ENCODE measurements at regions not wholly inside any gene's neighbourhood (a gene's known extent, or its start where the extent isn't known, plus 50 kb on each side); places are given as distances from the start of the nearest gene placed in this dataset.

GRCh38 chrX:63929608-63930007 lies 144.6 kb upstream of the ARHGEF9 start:
- H3K9me3 ChIP-seq (ENCODE audit: control insufficient read depth in 4 of 4, insufficient read depth in 3 of 4, low read length in 3 of 4): peaks cover 0 to 6% (median 1%) of the 10 kb centered on the region in 4 donors
- ATAC-seq (ENCODE audit: insufficient read depth, low FRiP score) (no peak), DNase-seq (peak in 2 of 3 donors; percentile 0 to 8)
- no peak overlapping the region for H3K4me3 ChIP-seq
- no peak overlapping the region for H3K9ac ChIP-seq (ENCODE audit: insufficient read depth in 1 of 2, low read length in 2 of 2)
- 60 to 75% methylated on average over 4 of the region's 4 CpGs for WGBS, 2 donors
- no peak overlapping the region for H3K27ac ChIP-seq (ENCODE audit: low read depth in 1 of 2, low read length in 1 of 2)
- no peaks in the 10 kb centered on the region for H3K36me3 ChIP-seq (ENCODE audit: control insufficient read depth in 4 of 4, insufficient read depth in 4 of 4, low read length in 4 of 4)
- no peaks in the 10 kb centered on the region for H3K27me3 ChIP-seq (ENCODE audit: control insufficient read depth in 3 of 3, insufficient read depth in 3 of 3, low read length in 2 of 3)
- H3K4me1 ChIP-seq (ENCODE audit: control insufficient read depth in 5 of 5, insufficient read depth in 5 of 5, low read length in 5 of 5): no peaks in the 10 kb centered on the region
- no peak for TF ChIP-seq CTCF (IDR thresholded peaks at IDR 0.05; ENCODE audit: control extremely low read depth, extremely low read depth)

GRCh38 chrX:63927848-63928247 lies 142.8 kb upstream of the ARHGEF9 start:
- 86 to 100% methylated on average over 2 of the region's 2 CpGs for WGBS, 2 donors
- ATAC-seq (ENCODE audit: insufficient read depth, low FRiP score) (no peak), DNase-seq (no peak)
- Histone ChIP-seq H3K27me3 (ENCODE audit: control insufficient read depth in 3 of 3, insufficient read depth in 3 of 3, low read length in 2 of 3) (no peaks in the 10 kb centered on the region), H3K36me3 (ENCODE audit: control insufficient read depth in 4 of 4, insufficient read depth in 4 of 4, low read length in 4 of 4) (no peaks in the 10 kb centered on the region), H3K4me3 (no peak overlapping the region), H3K4me1 (ENCODE audit: control insufficient read depth in 5 of 5, insufficient read depth in 5 of 5, low read length in 5 of 5) (no peaks in the 10 kb centered on the region), H3K27ac (ENCODE audit: low read depth in 1 of 2, low read length in 1 of 2) (no peak overlapping the region), H3K9me3 (ENCODE audit: control insufficient read depth in 4 of 4, insufficient read depth in 3 of 4, low read length in 3 of 4) (peaks cover 0 to 3% (median 1%) of the 10 kb centered on the region in 4 donors), H3K9ac (ENCODE audit: insufficient read depth in 1 of 2, low read length in 2 of 2) (no peak overlapping the region)
- no peak for TF ChIP-seq CTCF (IDR thresholded peaks at IDR 0.05; ENCODE audit: control extremely low read depth, extremely low read depth)

GRCh38 chrX:63922221-63922620 lies 137.2 kb upstream of the ARHGEF9 start:
- Histone ChIP-seq H3K36me3 (ENCODE audit: control insufficient read depth in 4 of 4, insufficient read depth in 4 of 4, low read length in 4 of 4) (no peaks in the 10 kb centered on the region), H3K9ac (ENCODE audit: insufficient read depth in 1 of 2, low read length in 2 of 2) (no peak overlapping the region), H3K27me3 (ENCODE audit: control insufficient read depth in 3 of 3, insufficient read depth in 3 of 3, low read length in 2 of 3) (no peaks in the 10 kb centered on the region), H3K4me3 (no peak overlapping the region), H3K9me3 (ENCODE audit: control insufficient read depth in 4 of 4, insufficient read depth in 3 of 4, low read length in 3 of 4) (peaks cover 0 to 9% (median 0%) of the 10 kb centered on the region in 4 donors), H3K4me1 (ENCODE audit: control insufficient read depth in 5 of 5, insufficient read depth in 5 of 5, low read length in 5 of 5) (peaks cover 0 to 2% (median 0%) of the 10 kb centered on the region in 5 donors), H3K27ac (ENCODE audit: low read depth in 1 of 2, low read length in 1 of 2) (no peak overlapping the region)
- no peak for DNase-seq
- ATAC-seq (ENCODE audit: insufficient read depth, low FRiP score): no peak
- TF ChIP-seq CTCF (IDR thresholded peaks at IDR 0.05; ENCODE audit: control extremely low read depth, extremely low read depth): no peak
- WGBS, 2 donors: 57 to 78% methylated on average over 2 of the region's 2 CpGs

GRCh38 chrX:63920875-63921274 lies 135.9 kb upstream of the ARHGEF9 start:
- Histone ChIP-seq H3K27ac (ENCODE audit: low read depth in 1 of 2, low read length in 1 of 2) (no peak overlapping the region), H3K9me3 (ENCODE audit: control insufficient read depth in 4 of 4, insufficient read depth in 3 of 4, low read length in 3 of 4) (peaks cover 0 to 7% (median 0%) of the 10 kb centered on the region in 4 donors), H3K4me1 (ENCODE audit: control insufficient read depth in 5 of 5, insufficient read depth in 5 of 5, low read length in 5 of 5) (peaks cover 0 to 2% (median 0%) of the 10 kb centered on the region in 5 donors), H3K36me3 (ENCODE audit: control insufficient read depth in 4 of 4, insufficient read depth in 4 of 4, low read length in 4 of 4) (no peaks in the 10 kb centered on the region), H3K4me3 (no peak overlapping the region), H3K27me3 (ENCODE audit: control insufficient read depth in 3 of 3, insufficient read depth in 3 of 3, low read length in 2 of 3) (no peaks in the 10 kb centered on the region), H3K9ac (ENCODE audit: insufficient read depth in 1 of 2, low read length in 2 of 2) (no peak overlapping the region)
- no peak for TF ChIP-seq CTCF (IDR thresholded peaks at IDR 0.05; ENCODE audit: control extremely low read depth, extremely low read depth)
- no peak for ATAC-seq (ENCODE audit: insufficient read depth, low FRiP score)
- WGBS, 2 donors: 61 to 75% methylated on average over 2 of the region's 2 CpGs
- DNase-seq: no peak
